ENCODE measurements at regions not wholly inside any gene's neighbourhood (a gene's known extent, or its start where the extent isn't known, plus 50 kb on each side); places are given as distances from the start of the nearest gene placed in this dataset.

- TF ChIP-seq REST (IDR thresholded peaks at IDR 0.05; ENCODE audit: low read depth) = no peak
- TF ChIP-seq MAX (IDR thresholded peaks at IDR 0.05) = no peak
- no peak for TF ChIP-seq USF1 (IDR thresholded peaks at IDR 0.05)
- TF ChIP-seq TAF1 (IDR thresholded peaks at IDR 0.05; ENCODE audit: low read depth) = no peak
- TF ChIP-seq RAD21 (IDR thresholded peaks at IDR 0.05; ENCODE audit: low read depth) = no peak
- no peak for TF ChIP-seq CEBPB (IDR thresholded peaks at IDR 0.05)
- TF ChIP-seq EP300 (IDR thresholded peaks at IDR 0.05; ENCODE audit: borderline replicate concordance) = no peak
- TF ChIP-seq TEAD4 (IDR thresholded peaks at IDR 0.05) = no peak
- TF ChIP-seq ZBTB7A (IDR thresholded peaks at IDR 0.05; ENCODE audit: low read depth) = no peak
- TF ChIP-seq YY1 (IDR thresholded peaks at IDR 0.05; ENCODE audit: low read depth) = no peak
- TF ChIP-seq EGR1 (IDR thresholded peaks at IDR 0.05) = no peak
Measured at GRCh38 chr18:59086522-59086921, 53.2 kb upstream of the SEC11C start.

Measured in Ishikawa (cell line).